ENCODE measurements at regions not wholly inside any gene's neighbourhood (a gene's known extent, or its start where the extent isn't known, plus 50 kb on each side); places are given as distances from the start of the nearest gene placed in this dataset.
"Not testable (repeated sequence)": the region's sequence is repeated elsewhere in the genome, so short reads cannot be mapped to it uniquely, and the experiment has no call there.

DNA sequence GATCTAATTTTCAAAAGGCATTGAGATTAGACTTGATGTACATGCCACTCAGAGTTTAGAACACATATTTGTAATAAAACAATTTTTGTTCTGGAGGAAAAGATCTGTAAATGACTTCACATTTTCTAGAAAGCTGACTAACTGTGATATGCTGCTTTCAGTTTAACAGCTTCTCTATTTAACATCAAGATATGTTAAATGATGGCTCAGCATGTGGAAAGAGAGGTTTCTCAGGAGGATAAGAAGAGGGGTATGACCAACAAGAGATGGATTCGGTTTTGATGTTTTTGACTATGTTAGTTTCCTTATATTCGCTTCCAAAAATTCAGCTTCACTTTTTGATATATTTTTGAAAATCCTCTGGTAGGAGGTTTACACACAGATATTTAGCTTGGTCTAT is 698.7 kb downstream of the GLUD2 start:
- 35% methylated on average over 2 of the region's 2 CpGs for WGBS (ENCODE audit: missing lambda C conversion rate)
- TF ChIP-seq, protein P1, sequence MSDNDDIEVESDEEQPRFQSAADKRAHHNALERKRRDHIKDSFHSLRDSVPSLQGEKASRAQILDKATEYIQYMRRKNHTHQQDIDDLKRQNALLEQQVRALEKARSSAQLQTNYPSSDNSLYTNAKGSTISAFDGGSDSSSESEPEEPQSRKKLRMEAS (IDR thresholded peaks at IDR 0.05): no peak
- TF ChIP-seq, protein P2, sequence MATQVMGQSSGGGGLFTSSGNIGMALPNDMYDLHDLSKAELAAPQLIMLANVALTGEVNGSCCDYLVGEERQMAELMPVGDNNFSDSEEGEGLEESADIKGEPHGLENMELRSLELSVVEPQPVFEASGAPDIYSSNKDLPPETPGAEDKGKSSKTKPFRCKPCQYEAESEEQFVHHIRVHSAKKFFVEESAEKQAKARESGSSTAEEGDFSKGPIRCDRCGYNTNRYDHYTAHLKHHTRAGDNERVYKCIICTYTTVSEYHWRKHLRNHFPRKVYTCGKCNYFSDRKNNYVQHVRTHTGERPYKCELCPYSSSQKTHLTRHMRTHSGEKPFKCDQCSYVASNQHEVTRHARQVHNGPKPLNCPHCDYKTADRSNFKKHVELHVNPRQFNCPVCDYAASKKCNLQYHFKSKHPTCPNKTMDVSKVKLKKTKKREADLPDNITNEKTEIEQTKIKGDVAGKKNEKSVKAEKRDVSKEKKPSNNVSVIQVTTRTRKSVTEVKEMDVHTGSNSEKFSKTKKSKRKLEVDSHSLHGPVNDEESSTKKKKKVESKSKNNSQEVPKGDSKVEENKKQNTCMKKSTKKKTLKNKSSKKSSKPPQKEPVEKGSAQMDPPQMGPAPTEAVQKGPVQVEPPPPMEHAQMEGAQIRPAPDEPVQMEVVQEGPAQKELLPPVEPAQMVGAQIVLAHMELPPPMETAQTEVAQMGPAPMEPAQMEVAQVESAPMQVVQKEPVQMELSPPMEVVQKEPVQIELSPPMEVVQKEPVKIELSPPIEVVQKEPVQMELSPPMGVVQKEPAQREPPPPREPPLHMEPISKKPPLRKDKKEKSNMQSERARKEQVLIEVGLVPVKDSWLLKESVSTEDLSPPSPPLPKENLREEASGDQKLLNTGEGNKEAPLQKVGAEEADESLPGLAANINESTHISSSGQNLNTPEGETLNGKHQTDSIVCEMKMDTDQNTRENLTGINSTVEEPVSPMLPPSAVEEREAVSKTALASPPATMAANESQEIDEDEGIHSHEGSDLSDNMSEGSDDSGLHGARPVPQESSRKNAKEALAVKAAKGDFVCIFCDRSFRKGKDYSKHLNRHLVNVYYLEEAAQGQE (IDR thresholded peaks at IDR 0.05): no peak
- TF ChIP-seq, protein P3, sequence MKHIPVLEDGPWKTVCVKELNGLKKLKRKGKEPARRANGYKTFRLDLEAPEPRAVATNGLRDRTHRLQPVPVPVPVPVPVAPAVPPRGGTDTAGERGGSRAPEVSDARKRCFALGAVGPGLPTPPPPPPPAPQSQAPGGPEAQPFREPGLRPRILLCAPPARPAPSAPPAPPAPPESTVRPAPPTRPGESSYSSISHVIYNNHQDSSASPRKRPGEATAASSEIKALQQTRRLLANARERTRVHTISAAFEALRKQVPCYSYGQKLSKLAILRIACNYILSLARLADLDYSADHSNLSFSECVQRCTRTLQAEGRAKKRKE (CRISPR knock-in tag; IDR thresholded peaks at IDR 0.05; ENCODE audit: low read depth): no peak
- no peak for TF ChIP-seq MAFK (IDR thresholded peaks at IDR 0.05; ENCODE audit: partially characterized antibody)
- no peak for TF ChIP-seq RARB (CRISPR knock-in tag; IDR thresholded peaks at IDR 0.05)
- TF ChIP-seq HOXB13 (CRISPR knock-in tag; IDR thresholded peaks at IDR 0.05; ENCODE audit: low read depth): no peak
- TF ChIP-seq KDM1A (IDR thresholded peaks at IDR 0.05; ENCODE audit: low read depth): no peak
- TF ChIP-seq CBX8 (IDR thresholded peaks at IDR 0.05): no peak
- no peak for TF ChIP-seq SREBF2 (IDR thresholded peaks at IDR 0.05)
- no peak for TF ChIP-seq FOSL2 (IDR thresholded peaks at IDR 0.05)
- no peak for TF ChIP-seq FOSL2 (CRISPR knock-in tag; IDR thresholded peaks at IDR 0.05)
- TF ChIP-seq EHMT2 (IDR thresholded peaks at IDR 0.05; ENCODE audit: low read depth): no peak
- TF ChIP-seq ESRRA (IDR thresholded peaks at IDR 0.05; ENCODE audit: borderline replicate concordance, low read length): no peak
- TF ChIP-seq POLR2AphosphoS2 (conservative IDR thresholded peaks at IDR 0.05; ENCODE audit: low read length): no peak
- no peak for TF ChIP-seq PHF8 (IDR thresholded peaks at IDR 0.05; ENCODE audit: borderline replicate concordance, low read depth)
- TF ChIP-seq NR3C1 (IDR thresholded peaks at IDR 0.05): no peak
- no peak for TF ChIP-seq ZC3H11A (IDR thresholded peaks at IDR 0.05)
- no peak for TF ChIP-seq RAD21 (conservative IDR thresholded peaks at IDR 0.05 in 1 of 2, IDR thresholded peaks at IDR 0.05 in 1 of 2)
- TF ChIP-seq, protein P4, sequence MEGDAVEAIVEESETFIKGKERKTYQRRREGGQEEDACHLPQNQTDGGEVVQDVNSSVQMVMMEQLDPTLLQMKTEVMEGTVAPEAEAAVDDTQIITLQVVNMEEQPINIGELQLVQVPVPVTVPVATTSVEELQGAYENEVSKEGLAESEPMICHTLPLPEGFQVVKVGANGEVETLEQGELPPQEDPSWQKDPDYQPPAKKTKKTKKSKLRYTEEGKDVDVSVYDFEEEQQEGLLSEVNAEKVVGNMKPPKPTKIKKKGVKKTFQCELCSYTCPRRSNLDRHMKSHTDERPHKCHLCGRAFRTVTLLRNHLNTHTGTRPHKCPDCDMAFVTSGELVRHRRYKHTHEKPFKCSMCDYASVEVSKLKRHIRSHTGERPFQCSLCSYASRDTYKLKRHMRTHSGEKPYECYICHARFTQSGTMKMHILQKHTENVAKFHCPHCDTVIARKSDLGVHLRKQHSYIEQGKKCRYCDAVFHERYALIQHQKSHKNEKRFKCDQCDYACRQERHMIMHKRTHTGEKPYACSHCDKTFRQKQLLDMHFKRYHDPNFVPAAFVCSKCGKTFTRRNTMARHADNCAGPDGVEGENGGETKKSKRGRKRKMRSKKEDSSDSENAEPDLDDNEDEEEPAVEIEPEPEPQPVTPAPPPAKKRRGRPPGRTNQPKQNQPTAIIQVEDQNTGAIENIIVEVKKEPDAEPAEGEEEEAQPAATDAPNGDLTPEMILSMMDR (IDR thresholded peaks at IDR 0.05): no peak
- H3K9me3 ChIP-seq: no peaks in the 10 kb centered on the region
- FAIRE-seq (no peak), ATAC-seq (no peak), DNase-seq (ENCODE audit: low read depth in 1 of 2, low spot score in 1 of 2) (no peak)
- POLR2A ChIA-PET: no interaction called here
- CTCF ChIA-PET: no interaction called here
- H3K4me3 ChIP-seq: no peak overlapping the region
- no peak overlapping the region for H3K27ac ChIP-seq
- H3K4me1 ChIP-seq: no peaks in the 10 kb centered on the region
- H3K4me2 ChIP-seq: no peak overlapping the region

DNA sequence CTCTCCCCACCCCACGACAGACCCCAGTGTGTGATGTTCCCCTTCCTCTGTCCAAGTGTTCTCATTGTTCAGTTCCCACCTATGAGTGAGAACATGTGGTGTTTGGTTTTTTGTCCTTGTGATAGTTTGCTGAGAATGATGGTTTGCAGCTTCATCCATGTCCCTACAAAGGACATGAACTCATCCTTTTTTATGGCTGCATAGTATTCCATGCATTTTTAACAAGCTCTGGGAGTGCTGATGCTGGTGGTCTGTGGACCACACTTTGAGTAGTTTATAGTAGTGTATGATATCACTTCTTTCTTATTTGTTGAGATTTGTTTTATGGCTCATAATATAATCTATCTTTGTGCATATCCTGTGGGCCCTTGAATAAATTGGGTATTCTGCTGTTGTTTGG is 706.2 kb downstream of the GLUD2 start:
- FAIRE-seq; H3K4me1 ChIP-seq; H3K9me3 ChIP-seq; DNase-seq (ENCODE audit: low read depth in 1 of 2, low spot score in 1 of 2); H3K4me2 ChIP-seq; ATAC-seq; POLR2A ChIA-PET; CTCF ChIA-PET; H3K27ac ChIP-seq; H3K4me3 ChIP-seq: not testable (repeated sequence)
- WGBS (ENCODE audit: missing lambda C conversion rate): no CpG with 5 or more reads among the region's 1 CpG

DNA sequence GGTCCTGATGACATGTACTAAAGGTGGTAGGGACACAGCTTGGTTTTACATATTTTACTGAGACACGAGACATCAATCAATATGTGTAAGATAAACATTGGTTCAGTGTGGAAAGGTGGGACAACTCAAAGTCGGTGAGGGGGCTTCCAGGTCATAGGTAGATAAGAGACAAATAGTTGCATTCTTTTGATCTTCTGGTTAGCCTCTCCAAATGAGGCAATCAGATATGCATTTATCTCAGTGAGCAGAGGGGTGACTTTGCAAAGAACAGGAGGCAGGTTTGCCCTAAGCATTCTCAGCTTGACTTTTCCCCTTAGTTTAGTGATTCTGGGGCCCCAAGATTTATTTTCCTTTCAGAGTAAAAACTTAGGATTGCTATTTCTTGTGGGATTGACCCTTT is 706.9 kb downstream of the GLUD2 start:
- Histone ChIP-seq H3K4me3 (no peak overlapping the region), H3K9me3 (no peaks in the 10 kb centered on the region), H3K4me2 (no peak overlapping the region), H3K27ac (no peak overlapping the region), H3K4me1 (no peaks in the 10 kb centered on the region)
- FAIRE-seq: no peak
- no peak for DNase-seq (ENCODE audit: low read depth in 1 of 2, low spot score in 1 of 2)
- WGBS (ENCODE audit: missing lambda C conversion rate): 12% methylated on average over 2 of the region's 2 CpGs
- POLR2A ChIA-PET: no interaction called here
- CTCF ChIA-PET: no interaction called here
- ATAC-seq: no peak
- TF ChIP-seq, protein P1 (IDR thresholded peaks at IDR 0.05): no peak
- TF ChIP-seq ZSCAN20 (CRISPR knock-in tag; IDR thresholded peaks at IDR 0.05) (no peak), FOSL2 (IDR thresholded peaks at IDR 0.05) (no peak), FOSL2 (CRISPR knock-in tag; IDR thresholded peaks at IDR 0.05) (no peak), RNF2 (IDR thresholded peaks at IDR 0.05; ENCODE audit: borderline replicate concordance, low read depth) (no peak), JUN (IDR thresholded peaks at IDR 0.05) (no peak)
- TF ChIP-seq, protein P4 (IDR thresholded peaks at IDR 0.05): no peak
